GM12878 (cell line): ENCODE measurements at regions not wholly inside any gene's neighbourhood (a gene's known extent, or its start where the extent isn't known, plus 50 kb on each side); places are given as distances from the start of the nearest gene placed in this dataset.

ENCODE experiments used
- CTCF ChIP-seq, 3 experiments: IDR thresholded peaks in 2 of 3; conservative IDR thresholded peaks in 1 of 3; 2 replicates each; pipeline ENCODE4 v1.5.1; 2011; ENCODE audit warnings: low read depth in 3 of 3, low read length in 3 of 3, mild to moderate bottlenecking in 3 of 3, control low read depth in 2 of 3, moderate library complexity in 2 of 3, inconsistent platforms in 1 of 3, mixed read lengths in 1 of 3; ENCODE audit not compliant: control insufficient read depth in 2 of 3, insufficient read depth in 1 of 3; ENCODE audit errors: extremely low read depth in 1 of 3
- E2F4 ChIP-seq: IDR thresholded peaks from 2 replicates; pipeline ENCODE4 v1.6.1; 2012; ENCODE audit warnings: low read depth, low read length, improper control_type of control experiment
- ESRRA ChIP-seq: IDR thresholded peaks from 2 replicates; pipeline ENCODE4 v1.6.1; 2012; ENCODE audit warnings: mild to moderate bottlenecking, low read length, improper control_type of control experiment
- EZH2 ChIP-seq: IDR thresholded peaks from 2 replicates; pipeline ENCODE4 v1.6.1; 2012; ENCODE audit warnings: low read depth, mild to moderate bottlenecking, control low read depth, inconsistent platforms, low read length, borderline replicate concordance; ENCODE audit not compliant: control insufficient read depth
- JUNB ChIP-seq: IDR thresholded peaks from 2 replicates; pipeline ENCODE4 v1.6.1; 2016; ENCODE audit warnings: antibody characterized with exemption, mild to moderate bottlenecking
- MAX ChIP-seq: IDR thresholded peaks from 2 replicates; pipeline ENCODE4 v1.6.1; 2012; ENCODE audit warnings: low read depth, low read length, improper control_type of control experiment
- PBX3 ChIP-seq: IDR thresholded peaks from 2 replicates; pipeline ENCODE4 v1.6.1; 2011; ENCODE audit warnings: mild to moderate bottlenecking, low read depth, low read length, moderate library complexity; ENCODE audit not compliant: insufficient replicate concordance
- POLR2AphosphoS2 ChIP-seq: IDR thresholded peaks from 2 replicates; pipeline ENCODE4 v1.6.1; 2011; ENCODE audit warnings: low read depth, mild to moderate bottlenecking, low read length, improper control_type of control experiment, moderate library complexity
- POLR2AphosphoS5 ChIP-seq: IDR thresholded peaks from 2 replicates; pipeline ENCODE4 v1.6.1; 2011; ENCODE audit warnings: mild to moderate bottlenecking, low read length, inconsistent platforms
- RAD21 ChIP-seq: IDR thresholded peaks from 2 replicates; pipeline ENCODE4 v1.6.1; 2011; ENCODE audit warnings: mild to moderate bottlenecking, low read depth, low read length, moderate library complexity; ENCODE audit not compliant: insufficient read depth
- REST ChIP-seq: IDR thresholded peaks from 2 replicates; pipeline ENCODE4 v1.6.1; 2012; ENCODE audit warnings: mild to moderate bottlenecking, low read depth, low read length
- SPI1 ChIP-seq: IDR thresholded peaks from 2 replicates; pipeline ENCODE4 v1.6.1; 2011; ENCODE audit warnings: low read depth, mild to moderate bottlenecking, low read length, moderate library complexity, borderline replicate concordance; ENCODE audit not compliant: insufficient read depth
- TAF1 ChIP-seq: IDR thresholded peaks from 2 replicates; pipeline ENCODE4 v1.6.1; 2011; ENCODE audit warnings: mild to moderate bottlenecking, low read depth, low read length, borderline replicate concordance
- ZBED1 ChIP-seq: IDR thresholded peaks from 2 replicates; pipeline ENCODE4 v1.6.1; 2016; ENCODE audit warnings: borderline replicate concordance

GRCh38 chr17:72189768-72190593 lies 69.2 kb downstream of the SOX9 start:
- TF ChIP-seq CTCF (IDR thresholded peaks at IDR 0.05 in 2 of 3, conservative IDR thresholded peaks at IDR 0.05 in 1 of 3; ENCODE audit: control insufficient read depth in 2 of 3, extremely low read depth in 1 of 3, insufficient read depth in 1 of 3, low read depth in 3 of 3, low read length in 3 of 3) (no peak), EZH2 (no peak), POLR2AphosphoS5 (no peak), JUNB (no peak), TAF1 (no peak), RAD21 (no peak), SPI1 (no peak), ZBED1 (no peak), ESRRA (no peak), E2F4 (no peak), PBX3 (no peak), POLR2AphosphoS2 (no peak), REST (no peak), MAX (no peak)
